Right atrium auricular region (tissue), 2 donors: ENCODE measurements at regions not wholly inside any gene's neighbourhood (a gene's known extent, or its start where the extent isn't known, plus 50 kb on each side); places are given as distances from the start of the nearest gene placed in this dataset.

Source experiments
- DNase-seq: peaks from one replicate; pipeline ENCODE4 v3.0.0-alpha.2; 2019; ENCODE audit warnings: low spot score
- H3K27ac ChIP-seq, 2 donors: fragments of 200-600 bp; sonication (generic); 1 replicate in 1 of 2; 2 replicates in 1 of 2; pipeline ENCODE4 v1.5.1; 2016 to 2019
- H3K27me3 ChIP-seq, 2 donors: fragments of 200-600 bp; sonication (generic); one replicate each; pipeline versions ENCODE4 v1.5.1 to v1.6.0; 2017 to 2019
- H3K36me3 ChIP-seq: fragments of 200-600 bp; sonication (generic); one replicate; pipeline ENCODE4 v1.5.1; 2016
- H3K4me1 ChIP-seq, 2 donors: fragments of 200-600 bp; sonication (generic); one replicate each; pipeline versions ENCODE4 v1.5.1 to v1.6.0; 2017 to 2019
- H3K4me3 ChIP-seq, 2 donors: fragments of 200-600 bp; sonication (generic); 1 replicate in 1 of 2; 2 replicates in 1 of 2; pipeline ENCODE4 v1.5.1; 2017 to 2019; ENCODE audit warnings: mild to moderate bottlenecking in 1 of 2, moderate library complexity in 1 of 2
- H3K9me3 ChIP-seq, 2 donors: fragments of 200-600 bp; sonication (generic); one replicate each; pipeline ENCODE4 v1.5.1; 2019
- CTCF ChIP-seq, 2 donors: fragments of 200-600 bp; sonication (generic); IDR thresholded peaks; one replicate each; pipeline ENCODE4 v1.5.1; 2019; ENCODE audit warnings: antibody characterized with exemption in 2 of 2

- Histone ChIP-seq H3K4me1 (peaks cover 0 to 13% of the 10 kb centered on the region in 2 donors), H3K4me3 (no peak overlapping the region), H3K36me3 (no peaks in the 10 kb centered on the region), H3K9me3 (peaks cover 0 to 11% of the 10 kb centered on the region in 2 donors), H3K27me3 (no peaks in the 10 kb centered on the region), H3K27ac (no peak overlapping the region)
- no peak for DNase-seq
- no peak for TF ChIP-seq CTCF (IDR thresholded peaks at IDR 0.05)
These were observed 203.9 kb downstream of the PCSK1 start for GRCh38 chr5:96229188-96229587.

GRCh38 chr5:96228408-96228807, 204.6 kb downstream of the PCSK1 start:
- no peak for DNase-seq
- Histone ChIP-seq H3K9me3 (peaks cover 0 to 11% of the 10 kb centered on the region in 2 donors), H3K4me3 (no peak overlapping the region), H3K27me3 (no peaks in the 10 kb centered on the region), H3K4me1 (peaks cover 0 to 11% of the 10 kb centered on the region in 2 donors), H3K36me3 (no peaks in the 10 kb centered on the region), H3K27ac (no peak overlapping the region)
- TF ChIP-seq CTCF (IDR thresholded peaks at IDR 0.05), result no peak

- Histone ChIP-seq H3K27ac (no peak overlapping the region), H3K27me3 (no peaks in the 10 kb centered on the region), H3K4me1 (peaks cover 0 to 11% of the 10 kb centered on the region in 2 donors), H3K36me3 (no peaks in the 10 kb centered on the region), H3K9me3 (peaks cover 0 to 7% of the 10 kb centered on the region in 2 donors), H3K4me3 (no peak overlapping the region)
- TF ChIP-seq CTCF (IDR thresholded peaks at IDR 0.05), result no peak
- DNase-seq, result no peak
These were observed 205.1 kb downstream of the PCSK1 start for GRCh38 chr5:96227957-96228356.

GRCh38 chr5:96226941-96227552, 206.0 kb downstream of the PCSK1 start:
- no peak overlapping the region for H3K4me3 ChIP-seq
- peak overlapping the region in 1 of 2 donors; percentile 42 for H3K27ac ChIP-seq
- no peak for TF ChIP-seq CTCF (IDR thresholded peaks at IDR 0.05)

GRCh38 chr5:96222129-96222528, 210.9 kb downstream of the PCSK1 start:
- no peak for TF ChIP-seq CTCF (IDR thresholded peaks at IDR 0.05)
- no peak for DNase-seq
- Histone ChIP-seq H3K9me3 (no peaks in the 10 kb centered on the region), H3K27ac (no peak overlapping the region), H3K4me1 (peaks cover 0 to 5% of the 10 kb centered on the region in 2 donors), H3K4me3 (no peak overlapping the region), H3K36me3 (no peaks in the 10 kb centered on the region), H3K27me3 (no peaks in the 10 kb centered on the region)

More at GRCh38 chr5:96226941-96227552, 206.0 kb downstream of the PCSK1 start:
- peak; percentile 72 for DNase-seq
- Histone ChIP-seq H3K36me3 (no peaks in the 10 kb centered on the region), H3K9me3 (no peaks in the 10 kb centered on the region), H3K4me1 (peaks cover 0 to 11% of the 10 kb centered on the region in 2 donors), H3K27me3 (no peaks in the 10 kb centered on the region)
